NCI-H510A (cell line): ENCODE measurements at regions not wholly inside any gene's neighbourhood (a gene's known extent, or its start where the extent isn't known, plus 50 kb on each side); places are given as distances from the start of the nearest gene placed in this dataset.

Source experiments
- DNase-seq: peaks from one replicate; lab custom pipeline; 2025; lab: John Stamatoyannopoulos, UW

DNA sequence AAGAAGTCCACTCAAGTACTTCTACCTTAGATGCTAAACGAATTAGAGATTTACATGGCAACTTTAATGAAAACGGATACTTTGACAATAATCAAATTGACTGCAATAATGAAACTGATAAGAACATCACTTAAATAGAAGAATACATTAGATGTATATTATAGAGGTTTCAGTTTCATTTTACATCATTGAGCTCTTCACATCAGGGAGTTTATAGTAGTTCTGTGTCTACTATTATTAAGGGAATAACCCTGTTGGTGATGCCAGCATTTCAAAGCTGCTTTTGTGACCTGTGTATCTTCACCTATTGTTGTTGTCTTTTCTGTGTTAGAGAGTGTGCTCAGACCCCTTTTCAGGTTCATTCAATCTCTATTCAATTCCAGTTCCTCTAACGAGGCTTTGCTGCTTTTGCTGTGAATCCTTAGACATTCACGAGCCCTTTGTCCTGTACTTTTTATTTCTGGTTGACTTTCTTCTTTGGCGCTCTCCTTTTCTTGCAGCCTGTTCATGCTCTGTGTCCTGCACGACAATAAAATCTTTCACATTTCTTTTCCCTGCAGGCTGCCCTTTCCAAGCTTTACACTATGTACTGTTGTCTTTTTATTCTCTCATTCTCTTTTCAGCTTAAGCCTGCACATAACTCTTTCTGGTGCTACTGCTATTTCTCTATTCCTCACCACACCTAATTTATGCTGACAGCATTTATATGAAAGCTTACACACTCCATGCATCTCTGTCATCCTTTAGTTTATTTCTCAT is 232.1 kb downstream of the CPE start:
- no peak for DNase-seq

DNA sequence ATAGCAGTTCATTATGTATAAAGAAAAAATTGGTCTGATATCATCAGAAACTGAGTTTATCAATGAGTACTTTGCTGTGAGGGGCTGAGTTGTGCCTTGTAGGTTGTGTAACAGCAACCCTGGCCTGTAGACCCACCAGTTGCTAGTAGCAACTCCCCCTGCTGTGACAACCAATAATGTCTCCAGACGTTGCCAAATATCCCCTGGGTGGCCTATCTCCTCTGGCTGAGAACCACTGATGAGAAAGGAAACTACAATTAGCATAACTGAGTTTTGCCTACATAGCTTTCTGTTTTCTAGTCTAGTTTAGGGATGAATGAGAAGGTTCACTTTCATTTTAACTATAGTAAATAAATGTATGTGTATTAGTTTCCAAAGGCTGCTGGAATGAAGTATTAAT is 234.1 kb downstream of the CPE start:
- no peak for DNase-seq

DNA sequence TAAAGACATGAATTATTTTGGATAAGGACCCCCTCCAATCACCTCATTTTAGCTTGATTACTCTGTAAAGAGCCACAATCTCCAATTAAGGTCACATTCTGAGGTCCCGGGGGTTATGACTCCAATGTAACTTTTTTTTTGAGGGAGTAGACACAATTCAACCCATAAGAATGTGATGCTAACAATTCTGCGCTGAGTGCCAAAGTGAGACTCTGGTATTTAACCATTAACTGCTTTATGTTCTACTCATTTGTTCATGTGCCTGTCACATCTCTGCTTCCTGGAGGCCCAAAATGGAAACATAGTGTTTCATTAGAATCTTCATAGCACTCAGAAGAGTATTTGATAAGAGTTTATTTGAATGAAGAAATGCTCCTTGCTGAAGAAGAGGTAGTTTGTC is 234.8 kb downstream of the CPE start:
- DNase-seq: no peak

DNA sequence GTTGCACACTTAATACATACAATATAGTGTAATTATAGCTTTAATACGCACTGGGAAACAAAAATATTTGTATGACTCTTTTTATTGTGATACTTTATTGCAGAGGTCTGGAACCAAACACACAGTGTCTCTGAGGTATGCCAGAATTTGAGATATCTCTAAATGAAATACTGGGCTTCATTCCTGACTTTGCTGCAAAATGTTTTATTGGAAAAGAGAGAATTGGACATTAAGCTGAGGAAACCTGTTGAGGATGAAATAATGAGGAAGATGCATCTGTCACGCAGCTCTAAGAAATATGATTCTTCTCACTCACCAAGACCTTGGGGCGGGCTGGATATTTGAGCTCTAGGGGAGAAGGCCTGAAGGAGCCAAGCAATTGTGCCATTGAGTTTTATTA is 242.1 kb downstream of the CPE start:
- DNase-seq: no peak

DNA sequence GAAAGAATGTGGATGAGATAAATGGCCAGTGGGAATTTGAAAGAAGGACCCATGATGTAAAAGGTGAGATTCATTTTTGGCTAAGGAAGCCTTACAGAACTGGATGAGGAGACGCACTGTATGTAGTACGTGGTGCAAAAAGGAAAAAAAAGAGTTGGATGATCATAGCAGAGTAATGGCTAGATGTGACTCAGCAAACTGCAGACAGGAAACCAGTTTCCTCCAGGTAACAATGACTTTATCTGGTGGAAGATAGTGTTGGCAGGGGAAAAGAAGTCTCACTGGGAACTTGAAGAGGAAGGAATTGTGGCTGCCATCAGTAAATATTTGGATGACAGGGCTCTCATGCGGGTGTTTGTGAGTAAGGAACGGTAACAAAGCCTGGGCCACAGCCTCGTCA is 243.2 kb downstream of the CPE start:
- no peak for DNase-seq

DNA sequence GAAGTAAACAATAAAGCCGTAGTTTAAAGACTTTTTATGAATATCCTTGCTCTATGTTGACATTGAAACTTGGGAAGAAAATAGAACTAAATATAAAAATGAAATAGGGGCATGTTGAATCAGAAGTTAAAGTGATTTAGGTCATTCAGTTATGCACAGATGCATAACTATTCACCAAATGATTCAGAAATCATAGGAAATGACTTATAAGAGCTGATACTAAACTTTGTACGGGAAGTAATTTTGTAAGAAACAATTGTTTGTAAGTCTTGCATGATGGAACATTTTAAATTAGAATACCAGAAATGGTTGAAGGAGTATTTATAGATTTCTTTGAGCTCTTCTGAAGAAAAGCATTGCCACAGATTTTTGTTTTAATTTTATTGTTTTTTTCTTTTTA is 246.5 kb downstream of the CPE start:
- DNase-seq: no peak

DNA sequence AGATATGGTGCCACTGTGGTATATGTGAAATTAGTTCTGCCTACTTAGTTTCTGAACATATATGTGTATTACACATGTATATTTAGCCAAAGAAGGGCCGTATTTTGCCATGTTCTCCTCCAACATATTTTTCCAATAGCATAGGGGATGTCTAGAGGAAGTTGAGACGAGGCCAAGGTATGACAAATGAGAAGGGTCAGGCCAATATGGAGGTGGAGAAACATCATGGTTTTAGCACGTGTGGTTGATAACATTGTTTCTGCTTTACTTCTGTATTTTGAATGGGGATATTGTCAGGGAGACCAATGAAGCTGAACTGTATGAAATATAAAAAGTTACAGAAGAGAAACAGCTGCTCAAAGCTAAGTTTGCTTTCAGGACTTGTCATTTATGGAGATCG is 246.7 kb upstream of the TLL1 start:
- no peak for DNase-seq

DNA sequence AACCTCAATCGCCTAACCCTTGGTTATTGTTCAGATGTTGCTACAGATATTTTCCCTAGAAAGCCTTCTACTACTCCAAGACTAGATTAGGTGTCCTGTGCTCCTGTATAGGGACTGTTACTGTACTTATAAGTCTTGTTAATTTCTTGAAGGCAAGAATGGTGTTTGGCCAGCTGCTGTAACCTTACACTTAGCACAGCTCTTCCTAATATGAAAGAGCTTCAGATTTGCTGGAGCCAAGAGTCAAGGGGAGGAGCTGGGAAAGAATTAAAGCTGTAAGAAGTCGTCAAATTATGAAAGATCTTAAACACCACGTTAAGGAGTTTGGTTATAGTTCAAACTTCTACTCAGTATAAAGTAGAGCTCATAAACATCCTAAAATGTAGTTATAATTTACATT is 245.9 kb upstream of the TLL1 start:
- DNase-seq: no peak

DNA sequence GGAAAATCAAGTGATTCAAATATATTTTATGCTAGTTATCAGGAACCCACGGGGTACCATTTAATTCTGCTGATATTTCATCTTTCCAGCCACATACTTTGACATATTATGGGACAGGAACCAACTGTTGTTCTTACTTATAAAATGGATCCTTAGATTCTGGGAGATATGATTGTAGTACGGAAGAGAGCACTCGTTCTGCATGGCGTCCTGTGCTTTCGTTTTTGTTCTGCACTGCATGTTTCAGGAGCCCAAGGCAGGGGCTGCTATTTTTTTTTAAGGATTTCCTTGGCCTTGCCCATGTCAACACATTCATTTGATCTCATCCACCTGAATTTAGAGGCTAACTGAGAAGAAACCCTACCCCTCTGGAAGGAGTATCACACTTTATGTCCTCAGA is 245.5 kb upstream of the TLL1 start:
- DNase-seq: no peak

DNA sequence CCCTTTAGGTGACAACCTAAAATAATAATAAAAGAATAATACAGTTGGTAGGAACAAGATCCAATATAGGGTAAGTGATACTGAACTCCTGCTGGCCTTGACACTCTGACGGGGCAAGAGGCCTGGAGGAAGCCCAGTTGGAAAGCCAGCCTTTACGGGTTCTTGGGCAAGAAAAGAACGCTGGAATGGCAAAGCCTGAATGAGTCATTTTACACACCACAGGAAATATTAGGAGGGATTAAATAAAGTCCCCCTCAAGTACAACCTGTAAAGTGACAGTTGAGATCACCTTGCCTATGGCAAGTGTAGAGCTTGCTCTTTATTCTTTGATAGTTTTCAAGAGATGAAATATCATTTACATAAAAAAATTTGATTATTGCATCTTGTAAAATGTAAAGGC is 244.5 kb upstream of the TLL1 start:
- no peak for DNase-seq

DNA sequence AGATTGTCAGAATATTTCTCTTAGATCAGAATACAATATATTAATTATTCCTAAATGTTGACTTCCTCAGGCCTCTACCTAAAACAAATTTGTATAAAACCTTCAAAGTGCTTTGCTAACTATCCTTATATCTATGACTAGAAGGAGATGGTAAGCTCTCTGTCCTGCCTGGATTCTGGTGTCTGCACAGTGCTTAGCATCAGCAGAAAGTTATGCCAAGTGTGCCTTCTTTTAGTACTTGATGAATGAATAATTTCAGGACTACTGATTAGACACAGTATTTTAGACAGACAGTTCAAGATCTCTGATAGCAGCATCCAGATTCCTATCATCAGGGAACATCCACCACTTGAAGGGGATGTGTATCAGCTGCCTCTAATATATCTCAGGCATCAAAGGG is 242.4 kb upstream of the TLL1 start:
- DNase-seq: no peak

DNA sequence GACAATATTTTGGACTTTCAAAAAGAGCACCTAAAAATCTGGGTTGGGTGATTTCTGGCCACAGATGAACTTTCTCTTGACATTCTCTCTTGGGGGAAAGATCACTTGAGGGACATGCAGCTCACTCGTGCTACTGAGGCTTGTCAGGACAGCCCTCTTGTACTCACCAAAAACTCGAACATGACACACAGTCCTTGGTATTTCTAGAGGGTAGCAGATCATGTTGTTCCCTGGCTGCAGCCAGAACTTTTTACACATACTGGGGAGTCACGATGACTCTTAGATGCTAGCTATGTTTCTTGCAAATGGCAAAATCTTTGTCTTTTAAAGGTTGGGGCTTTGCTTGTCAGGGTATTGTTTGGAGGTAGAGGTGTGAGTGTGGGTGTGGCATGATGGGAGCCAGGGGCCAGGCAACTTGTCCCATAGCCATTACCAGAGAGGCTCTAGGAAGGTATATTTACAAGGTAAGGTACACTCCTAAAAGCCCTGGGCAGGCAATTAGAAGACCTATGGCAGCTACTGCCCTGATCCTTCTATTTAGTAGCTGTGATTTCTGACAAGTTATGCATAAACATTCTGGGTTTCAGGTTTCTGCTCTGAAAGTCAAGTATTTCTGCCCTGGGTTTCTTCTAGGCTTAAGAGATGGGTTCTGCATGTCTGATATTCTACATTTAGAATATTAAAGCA is 241.7 kb upstream of the TLL1 start:
- no peak for DNase-seq

DNA sequence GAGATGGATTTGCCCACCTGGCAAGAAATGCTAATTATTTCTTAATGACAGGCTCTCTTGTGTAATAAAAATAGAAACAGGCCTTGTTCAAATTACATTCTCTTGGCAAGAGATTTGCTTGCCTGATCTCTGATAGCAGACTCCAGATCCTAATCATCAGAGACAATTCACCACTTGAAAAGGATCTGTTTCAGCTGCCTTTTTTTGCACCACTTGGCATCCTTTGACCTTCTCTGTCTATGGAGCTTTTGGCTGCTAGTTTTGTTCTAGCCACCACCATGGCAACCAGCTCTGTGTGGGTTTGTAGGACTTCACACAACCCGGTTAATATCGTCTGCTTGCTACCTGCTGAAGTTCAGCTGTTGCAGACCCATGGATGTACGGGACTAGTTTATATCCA is 241.1 kb upstream of the TLL1 start:
- no peak for DNase-seq

DNA sequence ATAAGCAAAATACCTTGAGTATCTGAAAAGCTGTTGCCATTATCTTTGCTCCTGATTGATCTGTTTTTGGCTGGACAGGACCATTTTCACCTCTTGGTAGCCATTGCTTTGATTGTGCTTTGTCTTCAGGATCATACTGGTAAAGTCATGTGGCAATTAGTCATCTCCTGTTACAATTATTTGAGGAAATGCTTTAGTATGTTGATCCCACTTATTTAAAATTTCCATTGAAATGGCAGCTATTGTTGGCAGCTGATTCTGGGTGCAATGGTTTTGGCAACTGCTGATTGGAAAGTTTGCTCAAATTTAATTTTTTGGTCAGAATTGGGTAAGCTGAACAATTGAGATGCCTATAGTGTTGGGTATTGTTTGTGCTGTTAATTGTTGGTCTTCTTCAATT is 238.3 kb upstream of the TLL1 start:
- DNase-seq: no peak

DNA sequence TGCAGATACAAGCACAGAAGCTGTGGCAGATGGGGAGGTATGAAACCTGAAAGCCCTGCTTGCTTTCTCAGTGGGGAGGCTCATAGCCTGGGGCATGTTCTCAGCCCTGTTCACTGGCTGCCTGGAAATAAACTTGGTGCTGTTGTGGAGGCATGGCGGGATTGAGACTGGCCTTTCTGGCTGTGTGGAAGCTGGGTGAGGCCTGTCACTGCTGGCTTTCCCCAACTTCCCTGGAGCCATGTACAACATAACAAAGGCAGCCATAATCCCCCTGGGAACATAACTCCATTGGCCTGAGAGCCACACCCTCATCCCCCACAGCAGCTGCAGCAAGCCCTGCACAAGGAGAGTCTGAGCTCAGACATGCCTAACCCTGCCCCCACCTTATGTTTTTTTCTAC is 237.7 kb upstream of the TLL1 start:
- DNase-seq: no peak

DNA sequence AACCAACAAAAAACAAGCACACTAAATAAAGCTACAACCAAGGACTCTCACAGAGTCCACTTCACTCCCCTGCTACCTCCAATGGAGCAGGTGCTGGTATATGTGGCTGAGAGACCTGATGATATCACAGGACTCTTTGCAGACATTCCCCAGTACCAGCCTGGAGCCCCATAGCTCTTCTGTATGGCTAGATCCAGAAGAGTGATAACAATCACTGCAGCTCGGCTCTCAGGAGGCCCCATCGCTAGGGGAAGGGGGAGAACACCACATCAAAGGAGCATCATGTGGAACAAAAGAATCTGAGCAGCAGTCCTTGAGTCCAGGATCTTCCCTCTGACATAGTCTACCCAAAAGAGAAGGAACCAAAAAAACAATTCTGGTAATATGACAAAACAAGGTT is 237.1 kb upstream of the TLL1 start:
- no peak for DNase-seq

DNA sequence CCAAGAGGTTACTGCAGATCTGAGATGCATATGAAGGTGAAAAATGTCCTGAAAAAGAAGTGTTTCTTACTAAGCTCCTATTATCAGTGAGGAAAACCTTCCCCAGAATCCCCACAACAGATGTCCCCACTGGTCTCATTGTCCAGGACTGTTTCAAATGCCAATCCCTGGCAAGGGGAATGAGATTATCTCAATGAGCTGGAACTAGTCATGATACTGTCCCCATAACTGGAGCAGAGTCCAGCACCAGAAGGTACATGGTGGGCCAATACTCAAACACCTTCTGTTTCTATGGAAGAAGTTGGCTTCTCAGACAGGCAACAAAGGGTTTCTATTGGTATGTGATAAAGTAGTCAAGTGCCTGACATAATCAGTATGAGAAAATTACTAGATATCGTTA is 221.1 kb upstream of the TLL1 start:
- DNase-seq: no peak

DNA sequence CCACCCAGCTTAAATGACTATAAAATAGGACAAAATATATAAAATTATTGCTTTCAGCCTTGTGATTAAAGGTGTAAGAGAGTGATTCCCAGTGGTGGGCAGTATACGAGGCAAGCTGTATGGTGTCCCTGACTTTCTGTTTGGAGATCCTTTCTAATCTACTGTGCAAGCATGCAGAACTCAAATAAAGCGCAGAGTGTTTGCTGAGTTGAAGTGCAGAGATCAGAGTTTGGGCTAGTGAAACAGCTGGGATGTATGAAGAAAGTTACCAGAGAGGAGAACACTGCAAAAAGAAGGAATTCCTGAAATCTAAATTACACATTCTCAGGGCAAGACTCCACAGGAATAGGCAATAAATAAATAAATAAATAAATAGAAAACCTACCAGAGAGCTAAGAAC is 218.5 kb upstream of the TLL1 start:
- no peak for DNase-seq

DNA sequence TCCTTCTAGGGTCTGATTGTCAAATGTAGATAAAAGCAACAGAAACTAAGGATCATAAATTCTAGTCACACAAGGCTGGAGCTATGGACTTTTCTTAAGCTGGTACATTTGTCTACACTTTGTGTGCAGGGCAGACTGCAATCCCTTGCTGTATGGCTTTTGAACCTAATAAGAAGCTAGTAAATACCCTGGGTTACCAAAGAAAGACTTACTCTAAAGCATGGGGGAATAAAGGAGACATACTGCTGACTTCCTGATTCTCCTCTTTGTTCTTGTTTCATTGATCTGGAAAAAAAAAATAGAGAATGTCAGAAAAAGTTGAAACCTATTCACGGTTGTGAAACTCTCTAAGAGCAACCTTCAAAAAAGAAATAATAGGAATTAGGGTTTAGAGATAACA is 216.6 kb upstream of the TLL1 start:
- no peak for DNase-seq

DNA sequence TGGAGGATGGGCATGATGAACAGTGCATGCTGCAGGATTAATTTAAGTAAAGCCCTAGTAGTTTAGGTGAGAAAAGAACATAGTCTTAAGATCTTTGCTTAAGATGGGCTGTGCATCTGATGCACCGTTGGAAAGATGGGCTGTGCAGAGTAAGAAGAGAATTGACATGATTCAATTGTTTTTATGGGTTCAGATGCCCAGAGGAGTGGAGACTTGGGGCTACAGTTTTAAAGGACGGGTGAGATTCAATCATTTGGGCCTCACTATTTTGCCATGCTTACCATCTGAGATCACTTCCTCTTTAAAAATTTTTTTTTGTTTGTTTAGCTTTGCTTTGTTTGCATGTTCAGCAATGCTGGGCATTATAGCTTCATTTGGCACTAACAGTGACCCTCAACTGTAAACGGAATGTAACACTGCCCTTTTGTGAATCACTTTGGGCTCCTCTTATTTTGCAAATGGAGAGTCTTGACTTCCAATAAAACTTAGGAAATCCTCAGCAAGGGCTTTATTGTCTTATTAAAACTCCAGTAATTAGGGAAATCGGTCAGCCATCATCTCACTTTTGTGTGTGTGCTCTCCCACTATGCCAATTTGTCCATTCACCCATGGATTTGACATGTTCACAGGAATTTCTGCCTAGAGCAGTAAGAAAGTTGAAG is 216.1 kb upstream of the TLL1 start:
- no peak for DNase-seq

DNA sequence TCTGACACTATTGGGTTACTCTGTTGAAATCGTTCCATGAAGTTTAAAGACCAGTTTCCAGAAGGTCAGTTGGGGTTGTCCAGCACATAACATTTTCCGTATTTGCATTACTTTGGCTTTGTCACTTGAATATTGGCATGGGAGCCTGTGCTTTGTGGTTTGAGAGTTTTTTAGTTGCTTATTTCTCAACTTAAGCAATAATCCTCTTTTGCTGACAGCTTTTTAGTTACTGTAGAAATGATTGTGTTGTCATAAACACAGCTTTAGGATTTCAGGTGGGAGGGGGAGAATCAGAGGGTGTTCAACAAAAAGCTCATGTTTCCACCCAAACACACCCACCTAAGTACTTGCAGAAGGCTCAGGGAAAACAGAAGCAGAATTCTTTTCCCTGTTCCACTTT is 210.7 kb upstream of the TLL1 start:
- no peak for DNase-seq

DNA sequence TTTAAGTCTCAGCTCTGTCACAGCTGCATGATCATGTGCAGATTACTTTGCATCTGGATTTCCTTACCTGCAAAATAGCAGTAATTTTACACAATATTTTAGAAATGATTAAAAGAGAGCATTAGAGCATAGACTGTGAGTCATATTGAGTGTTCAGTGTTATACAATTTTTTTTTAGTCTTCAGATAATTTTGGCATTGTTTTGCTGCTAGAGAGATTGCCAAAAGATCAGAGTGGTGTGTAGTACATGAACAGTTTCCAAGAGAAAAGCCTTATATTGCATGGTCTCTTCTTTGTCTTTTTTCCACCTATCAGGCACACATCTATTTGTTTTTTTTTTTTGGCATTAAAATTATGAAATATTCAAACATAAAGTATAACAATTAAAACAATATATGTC is 209.6 kb upstream of the TLL1 start:
- DNase-seq: no peak

DNA sequence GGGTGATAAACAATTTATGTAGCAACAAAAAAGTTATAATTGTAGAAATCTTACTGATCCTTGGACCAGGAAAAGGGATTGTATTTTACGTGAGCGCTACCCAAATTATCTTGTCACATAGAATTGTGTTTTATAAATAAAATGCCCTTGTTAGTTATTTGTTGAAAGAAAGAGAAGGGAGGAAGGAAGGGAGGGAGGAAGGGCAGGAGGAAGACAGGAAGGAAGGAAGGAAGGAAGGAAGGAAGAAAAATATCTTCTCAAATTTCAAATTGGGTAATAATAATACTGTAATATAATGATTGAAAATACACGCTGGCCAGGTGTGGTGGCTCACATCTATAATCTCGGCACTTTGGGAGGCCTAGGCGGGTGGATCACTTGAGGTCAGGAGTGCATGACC is 206.2 kb upstream of the TLL1 start:
- DNase-seq: no peak

DNA sequence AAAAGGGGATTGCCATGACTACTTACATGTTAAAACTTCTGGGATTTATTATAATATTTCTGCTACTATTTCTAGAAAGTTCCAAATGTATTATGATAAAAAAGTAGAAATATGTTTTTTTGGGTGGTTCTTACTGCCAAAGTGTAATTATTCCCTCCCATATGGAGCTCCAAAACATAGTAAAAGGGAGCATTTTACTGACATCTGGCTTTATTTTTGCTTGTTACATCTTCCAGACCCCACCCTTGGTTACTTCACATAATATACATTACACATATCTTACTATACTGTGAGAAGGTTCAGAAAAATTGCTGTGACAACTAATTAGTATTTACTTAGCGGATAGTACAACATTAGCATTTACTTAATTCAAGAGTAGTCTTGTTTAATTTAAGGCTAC is 205.1 kb upstream of the TLL1 start:
- DNase-seq: no peak
